ENCODE measurements at regions not wholly inside any gene's neighbourhood (a gene's known extent, or its start where the extent isn't known, plus 50 kb on each side); places are given as distances from the start of the nearest gene placed in this dataset.

DNA sequence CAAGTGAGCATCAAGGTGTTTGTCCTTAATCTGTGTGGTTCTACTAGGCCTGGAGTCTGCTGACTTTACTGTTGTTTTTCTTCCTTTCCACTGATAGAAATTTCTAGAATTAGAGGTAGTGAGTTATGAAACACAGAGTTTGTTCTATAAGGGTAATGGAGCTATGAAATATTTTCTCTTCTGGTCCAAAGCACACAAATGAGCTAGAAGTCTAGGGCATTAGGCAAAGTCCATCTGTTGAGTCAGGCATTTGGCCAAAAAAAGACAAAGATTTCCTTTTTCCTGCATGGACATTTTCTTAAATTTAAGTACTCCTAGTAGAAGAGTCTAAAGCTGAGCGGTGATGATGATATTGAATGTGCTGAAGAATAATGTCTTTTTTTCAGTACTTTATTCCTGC lies 174.3 kb upstream of the STXBP5 start:
- TF ChIP-seq, protein P1, sequence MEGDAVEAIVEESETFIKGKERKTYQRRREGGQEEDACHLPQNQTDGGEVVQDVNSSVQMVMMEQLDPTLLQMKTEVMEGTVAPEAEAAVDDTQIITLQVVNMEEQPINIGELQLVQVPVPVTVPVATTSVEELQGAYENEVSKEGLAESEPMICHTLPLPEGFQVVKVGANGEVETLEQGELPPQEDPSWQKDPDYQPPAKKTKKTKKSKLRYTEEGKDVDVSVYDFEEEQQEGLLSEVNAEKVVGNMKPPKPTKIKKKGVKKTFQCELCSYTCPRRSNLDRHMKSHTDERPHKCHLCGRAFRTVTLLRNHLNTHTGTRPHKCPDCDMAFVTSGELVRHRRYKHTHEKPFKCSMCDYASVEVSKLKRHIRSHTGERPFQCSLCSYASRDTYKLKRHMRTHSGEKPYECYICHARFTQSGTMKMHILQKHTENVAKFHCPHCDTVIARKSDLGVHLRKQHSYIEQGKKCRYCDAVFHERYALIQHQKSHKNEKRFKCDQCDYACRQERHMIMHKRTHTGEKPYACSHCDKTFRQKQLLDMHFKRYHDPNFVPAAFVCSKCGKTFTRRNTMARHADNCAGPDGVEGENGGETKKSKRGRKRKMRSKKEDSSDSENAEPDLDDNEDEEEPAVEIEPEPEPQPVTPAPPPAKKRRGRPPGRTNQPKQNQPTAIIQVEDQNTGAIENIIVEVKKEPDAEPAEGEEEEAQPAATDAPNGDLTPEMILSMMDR (IDR thresholded peaks at IDR 0.05): no peak
- TF ChIP-seq POLR2A (IDR thresholded peaks at IDR 0.05): no peak

Measured in uterus (tissue), 2 donors.